ENCODE measurements at regions not wholly inside any gene's neighbourhood (a gene's known extent, or its start where the extent isn't known, plus 50 kb on each side); places are given as distances from the start of the nearest gene placed in this dataset.
A peak's percentile ranks its signal among the peaks of the same experiment; 100 is the strongest.

DNA sequence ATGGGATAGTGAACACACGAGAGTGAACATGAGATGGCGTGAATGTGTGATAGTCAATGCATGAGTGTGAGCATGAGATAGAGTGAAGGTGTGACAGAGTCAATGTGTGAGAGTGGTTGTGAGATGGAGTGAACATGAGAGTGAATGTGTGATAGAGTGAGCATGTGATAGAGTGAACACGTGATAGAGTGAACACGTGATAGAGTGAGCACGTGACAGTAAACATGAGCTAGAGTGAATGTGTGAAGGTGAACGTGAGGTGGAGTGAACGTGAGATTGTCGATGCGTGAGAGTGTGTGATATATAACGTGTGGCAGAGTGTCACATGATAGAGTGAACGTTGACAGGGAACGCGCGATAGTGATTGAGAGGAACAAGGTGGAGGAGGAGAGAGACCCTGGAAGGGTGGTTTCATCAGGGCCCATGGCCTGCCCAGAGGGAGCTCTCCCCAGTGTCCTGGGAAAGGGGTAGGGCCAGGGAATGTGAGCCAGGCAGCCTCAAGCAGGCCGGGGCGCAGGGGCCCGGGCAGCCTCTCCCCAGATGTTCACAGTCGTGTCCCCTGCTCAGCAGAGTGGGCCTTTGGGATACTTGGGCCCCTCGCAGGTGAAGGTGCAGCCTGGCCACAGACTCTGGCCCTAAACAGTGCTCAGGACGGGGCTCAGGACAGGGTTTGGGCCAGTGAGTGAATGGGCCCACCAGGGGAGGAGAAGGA, 516.9 kb downstream of the EIPR1 start:
- DNase-seq (ENCODE audit: low read depth, low spot score) = no peak
- H3K27ac ChIP-seq = no peak overlapping the region

DNA sequence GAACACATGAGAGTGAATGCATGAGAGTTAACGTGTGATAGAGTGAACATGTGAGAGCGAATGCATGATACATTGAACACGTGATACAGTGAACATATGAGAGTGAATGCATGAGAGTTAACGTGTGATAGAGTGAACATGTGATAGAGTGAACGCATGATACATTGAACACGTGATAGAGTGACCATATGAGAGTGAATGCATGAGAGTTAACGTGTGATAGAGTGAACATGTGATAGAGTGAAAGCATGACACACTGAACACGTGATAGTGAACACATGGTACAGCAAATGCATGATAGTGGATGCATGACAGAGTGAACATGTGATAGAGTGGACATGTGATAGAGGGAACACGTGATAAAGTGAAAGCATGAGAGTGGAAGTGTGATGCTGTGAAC, 517.9 kb downstream of the EIPR1 start:
- no peak overlapping the region for H3K27ac ChIP-seq
- DNase-seq (ENCODE audit: low read depth, low spot score) = no peak

DNA sequence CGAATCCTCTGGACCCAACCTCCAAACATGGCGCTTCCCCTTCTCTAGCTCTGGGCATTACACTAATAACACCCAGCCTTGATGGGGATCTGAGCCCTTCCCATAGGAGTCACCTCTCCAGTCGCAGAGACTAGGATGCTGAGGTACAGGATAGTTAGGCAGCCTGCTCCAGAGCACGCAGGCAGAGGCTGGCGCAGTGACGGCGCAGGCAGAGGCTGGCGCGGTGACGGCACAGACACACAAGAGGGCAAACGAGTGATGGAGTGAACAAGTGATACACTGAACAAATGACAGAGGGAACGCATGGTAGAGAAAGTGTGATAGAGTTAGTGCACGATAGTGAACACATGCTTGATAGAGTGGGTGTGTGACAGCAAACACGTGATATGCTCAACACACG, 518.5 kb downstream of the EIPR1 start:
- H3K27ac ChIP-seq = no peak overlapping the region
- DNase-seq (ENCODE audit: low read depth, low spot score) = no peak

DNA sequence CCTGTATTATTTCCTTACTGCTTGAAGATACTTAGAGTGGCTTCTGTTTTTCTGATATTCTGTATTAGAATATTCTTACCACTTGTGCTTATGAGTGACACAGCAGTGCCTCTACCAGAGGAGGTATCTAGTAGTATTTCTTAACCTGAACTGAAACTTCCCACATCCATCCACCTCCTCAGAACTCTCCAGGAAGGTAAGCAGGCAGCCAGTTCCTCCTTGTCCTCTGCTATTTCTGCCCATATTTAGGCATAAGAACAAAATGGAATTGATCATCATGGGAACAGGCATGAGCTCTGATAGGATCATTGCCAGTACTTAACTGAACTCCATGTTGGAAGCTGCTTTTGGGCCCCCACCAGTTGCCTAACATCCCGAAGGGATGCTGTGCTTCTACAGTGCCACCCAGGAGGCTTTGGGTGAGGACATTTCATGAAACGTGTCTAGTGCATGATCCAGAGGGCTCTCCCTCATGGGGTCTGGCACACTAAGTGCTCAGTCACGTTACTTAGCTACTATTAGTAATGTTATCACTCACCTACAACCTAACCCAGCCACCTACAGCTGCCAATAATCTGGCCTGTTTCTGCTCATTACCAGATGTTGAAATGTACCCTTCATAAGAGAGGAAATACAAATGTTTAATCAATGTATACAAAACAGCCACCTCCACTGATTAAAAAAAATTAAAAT, 520.7 kb downstream of the EIPR1 start:
- H3K27ac ChIP-seq = no peak overlapping the region
- no peak for DNase-seq (ENCODE audit: low read depth, low spot score)

DNA sequence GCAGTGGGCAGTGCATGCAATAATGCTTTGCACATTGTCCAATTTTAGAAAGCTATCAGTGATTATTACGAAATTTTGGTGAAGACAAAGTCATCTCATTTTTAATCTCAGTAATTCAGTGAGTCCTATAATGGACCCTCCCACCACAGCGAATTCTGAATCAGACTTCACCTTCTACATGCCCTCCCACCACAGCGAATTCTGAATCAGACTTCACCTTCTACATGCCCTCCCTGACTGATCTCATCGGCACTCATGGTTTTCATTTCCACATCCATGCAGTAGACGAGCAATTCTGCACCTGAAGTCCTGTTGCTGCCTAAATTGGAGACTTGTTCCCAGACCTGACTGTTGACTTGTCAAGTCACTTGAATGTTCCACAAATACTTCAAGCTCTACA, 522.3 kb downstream of the EIPR1 start:
- no peak overlapping the region for H3K27ac ChIP-seq
- DNase-seq (ENCODE audit: low read depth, low spot score) = no peak

DNA sequence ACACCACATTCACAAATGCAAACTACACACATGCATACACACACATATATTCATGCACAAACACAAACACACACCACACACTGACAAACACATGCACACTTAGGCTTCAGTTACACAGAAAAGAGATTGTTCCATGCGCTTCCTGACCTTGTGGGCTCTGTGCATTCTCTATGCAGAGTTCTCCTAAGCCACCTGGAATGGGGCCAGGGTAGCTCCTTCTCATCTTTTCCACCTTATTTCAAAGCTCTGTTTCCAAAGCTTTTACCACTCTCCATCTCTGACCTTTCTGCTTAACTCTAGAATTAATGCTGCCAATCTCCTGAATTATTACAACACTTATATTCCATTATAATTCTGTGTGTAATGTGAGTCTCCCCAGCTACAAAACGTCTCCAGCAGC, 522.3 kb upstream of the MYT1L start:
- DNase-seq (ENCODE audit: low read depth, low spot score) = no peak
- H3K27ac ChIP-seq = no peak overlapping the region

DNA sequence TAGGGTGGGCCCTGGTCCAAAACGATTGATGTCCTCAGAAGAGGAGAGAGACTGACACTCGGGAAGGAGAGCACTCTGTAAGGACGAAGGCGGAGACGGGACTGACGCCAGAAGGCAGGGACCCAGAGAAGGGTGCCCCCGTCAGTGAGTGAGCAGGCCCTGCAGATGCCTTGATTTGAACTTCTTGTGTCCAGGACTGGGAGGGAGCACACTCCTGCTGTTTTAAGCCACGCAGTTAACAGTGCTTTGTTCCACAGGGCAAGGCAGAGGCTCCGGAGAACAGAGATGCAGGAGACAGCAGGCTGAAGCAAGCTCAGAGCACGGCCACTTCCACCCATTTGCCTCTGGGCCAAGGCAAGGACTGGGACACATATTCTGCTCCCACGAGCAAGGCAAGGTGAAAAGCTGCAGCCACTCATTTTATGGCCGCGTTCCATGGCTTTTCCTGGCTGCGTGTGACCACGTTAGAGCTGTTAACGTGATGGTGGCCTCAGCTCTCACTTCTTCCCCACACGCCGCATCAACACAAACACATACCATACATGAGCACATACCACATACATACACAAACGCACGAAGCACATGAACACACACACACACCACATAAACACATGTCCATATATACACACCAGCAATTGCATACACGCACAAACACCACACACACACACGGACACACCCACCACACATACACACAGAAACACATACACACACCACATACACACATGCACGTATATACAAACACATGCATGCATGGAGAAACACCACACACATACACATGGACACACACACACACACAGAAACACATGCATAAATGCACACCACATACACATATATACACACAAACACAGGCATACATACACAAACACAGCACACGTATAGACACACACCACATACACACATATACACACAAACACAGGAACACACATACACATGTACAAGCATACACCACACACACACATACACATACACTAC, 521.0 kb upstream of the MYT1L start:
- H3K27ac ChIP-seq = no peak overlapping the region
- no peak for DNase-seq (ENCODE audit: low read depth, low spot score)

DNA sequence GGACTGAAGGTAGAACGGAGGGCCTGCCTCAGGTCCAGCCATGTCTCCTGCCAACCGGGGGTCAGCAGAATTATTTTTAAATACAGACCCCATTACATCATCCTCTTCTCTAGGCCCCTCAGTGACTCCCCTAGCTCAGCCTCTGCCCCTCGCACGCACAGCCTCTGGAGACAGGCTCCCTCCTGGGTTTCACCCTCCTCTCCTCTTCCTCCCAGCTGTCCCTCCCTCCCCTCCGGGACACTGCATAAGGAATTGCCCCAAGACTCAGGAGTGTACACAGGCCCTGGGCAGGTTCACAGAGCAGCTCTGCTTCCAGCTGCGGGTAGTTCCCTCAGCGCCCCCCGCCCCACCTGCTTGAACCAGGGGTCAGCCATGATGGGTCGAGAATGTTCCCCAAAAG, 520.2 kb upstream of the MYT1L start:
- DNase-seq (ENCODE audit: low read depth, low spot score) = no peak
- no peak overlapping the region for H3K27ac ChIP-seq

DNA sequence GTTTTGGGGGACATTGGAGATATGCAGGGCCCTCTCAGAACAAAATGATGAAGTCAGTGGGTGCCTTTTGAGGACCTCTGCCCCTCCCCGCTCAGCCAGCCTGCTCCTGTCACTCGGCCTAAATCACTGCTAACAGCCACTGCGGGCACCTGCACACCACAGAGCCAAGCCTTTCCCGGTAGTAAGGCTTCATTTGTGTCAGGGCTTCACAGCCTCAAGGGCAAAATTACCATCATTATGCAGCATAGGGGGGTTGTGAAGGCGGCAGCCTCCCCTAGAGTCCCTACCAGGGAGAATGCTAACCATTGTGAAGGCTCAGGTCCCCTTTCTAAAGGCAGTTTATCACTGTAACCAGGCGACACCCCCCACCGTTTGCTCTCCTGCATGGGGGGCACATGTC, 519.8 kb upstream of the MYT1L start:
- no peak for DNase-seq (ENCODE audit: low read depth, low spot score)
- H3K27ac ChIP-seq = no peak overlapping the region

DNA sequence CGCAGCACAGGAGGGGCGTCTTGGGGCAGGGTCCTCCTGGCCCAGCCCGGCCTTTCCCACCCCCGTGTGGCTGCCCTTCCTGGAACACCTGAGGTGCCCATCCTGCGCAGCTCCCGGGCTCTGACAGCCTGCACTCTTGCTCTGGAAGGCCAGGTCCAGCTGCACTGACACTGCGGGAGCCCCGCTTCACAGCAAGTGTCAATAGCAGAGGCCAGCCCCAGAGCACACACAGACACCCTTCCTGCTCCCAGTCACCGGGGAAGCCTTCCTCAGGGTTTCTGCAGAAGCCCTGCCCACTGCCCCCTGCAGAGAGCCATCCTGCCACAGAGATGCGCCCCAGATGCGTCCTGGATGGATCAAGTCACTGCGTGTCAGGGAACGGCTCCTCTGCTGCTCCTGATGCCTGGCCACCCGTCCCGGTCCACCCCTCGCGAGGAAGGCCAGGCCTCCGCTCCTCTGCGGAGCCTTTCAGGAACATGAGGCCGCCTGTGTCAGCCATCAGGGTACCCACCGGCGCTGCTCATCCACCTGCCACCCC, 519.2 kb upstream of the MYT1L start:
- no peak overlapping the region for H3K27ac ChIP-seq
- DNase-seq (ENCODE audit: low read depth, low spot score) = no peak

DNA sequence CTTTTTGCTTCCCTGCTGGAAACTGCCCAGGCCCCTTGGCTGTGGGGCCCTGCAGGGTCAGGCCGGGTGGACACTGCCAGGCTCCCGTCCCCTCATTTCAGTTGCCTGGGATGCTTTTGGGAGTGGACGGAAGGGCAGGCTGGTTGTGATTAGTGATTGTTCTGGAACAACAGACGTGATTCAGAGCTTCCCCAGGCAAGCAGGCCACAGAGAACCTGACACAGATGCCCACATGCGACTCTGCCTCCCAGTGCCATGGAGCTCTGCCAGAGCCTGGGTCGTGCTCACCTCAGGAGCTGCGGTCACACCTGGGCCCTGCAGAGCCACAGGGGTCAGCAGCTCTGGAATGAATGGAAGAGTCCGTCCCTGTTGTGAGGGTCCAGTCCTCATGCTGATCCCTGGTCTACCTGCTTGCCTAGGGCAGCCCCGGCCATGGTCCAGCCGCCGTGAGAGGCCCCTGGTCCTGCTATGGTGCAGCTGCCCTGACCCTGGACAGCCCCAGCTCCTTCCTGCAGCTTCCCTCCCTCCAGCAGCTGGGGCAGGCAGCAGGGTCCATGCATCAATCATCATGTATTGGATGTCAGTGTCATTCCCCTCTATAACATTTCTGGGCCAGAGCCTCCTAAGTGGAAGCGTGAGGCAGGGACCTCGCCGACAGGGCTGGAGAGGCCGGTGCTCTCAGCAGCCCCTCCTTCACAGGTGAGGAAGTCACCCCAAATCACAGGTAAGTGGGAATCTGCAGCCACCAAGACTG, 518.6 kb upstream of the MYT1L start:
- no peak for DNase-seq (ENCODE audit: low read depth, low spot score)
- H3K27ac ChIP-seq = no peak overlapping the region

DNA sequence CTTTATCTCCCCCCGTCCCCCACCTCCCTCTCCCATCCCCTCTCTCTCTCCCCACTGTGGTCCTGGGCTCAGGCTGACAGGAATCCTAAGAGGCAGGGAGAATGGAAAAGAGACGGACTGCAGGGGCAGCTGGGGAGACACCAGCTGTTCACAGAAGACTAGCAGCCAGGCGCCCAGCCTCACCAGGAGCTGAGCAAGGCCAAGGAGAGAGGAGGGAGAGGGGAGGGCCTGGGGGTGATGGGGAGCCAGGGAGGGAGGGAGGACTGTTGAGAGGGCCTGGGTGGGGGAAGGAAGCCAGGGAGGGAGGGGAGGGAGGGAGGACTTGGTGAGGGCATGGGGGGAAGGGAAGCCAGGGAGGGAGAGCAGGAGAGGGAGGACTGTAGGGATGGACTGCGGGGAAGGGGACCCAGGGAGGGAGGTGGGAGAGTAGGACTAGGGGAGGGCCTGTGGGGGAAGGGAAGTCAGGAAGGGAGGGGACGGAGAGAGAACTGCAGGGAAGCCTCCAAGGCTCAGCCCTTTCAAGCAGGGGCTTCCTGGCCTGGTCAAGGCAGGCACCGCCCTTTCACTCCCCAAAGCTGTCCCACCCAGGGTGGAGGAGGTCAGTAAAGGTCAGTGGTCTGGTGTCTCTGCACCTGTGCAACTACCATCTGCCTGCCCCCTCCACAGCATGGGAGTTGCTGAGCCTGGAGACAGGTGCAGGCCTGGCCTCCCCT, 517.7 kb upstream of the MYT1L start:
- H3K27ac ChIP-seq = no peak overlapping the region
- no peak for DNase-seq (ENCODE audit: low read depth, low spot score)

DNA sequence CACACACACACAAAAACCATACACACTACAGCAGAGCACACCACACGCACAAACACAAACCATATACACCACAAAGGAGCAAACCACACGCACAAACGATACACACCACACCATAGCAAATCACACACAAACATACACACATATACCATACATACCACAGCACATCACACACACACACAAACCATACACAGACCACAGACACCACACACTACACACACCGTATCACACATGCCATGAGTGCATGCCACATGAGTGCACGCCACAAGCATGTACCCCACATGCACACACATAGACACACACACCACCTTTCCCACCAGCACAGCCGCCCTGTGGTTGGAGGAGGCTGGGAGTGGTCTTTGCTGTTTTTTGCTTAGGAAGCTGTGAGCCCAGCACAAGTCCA, 517.1 kb upstream of the MYT1L start:
- H3K27ac ChIP-seq = no peak overlapping the region
- no peak for DNase-seq (ENCODE audit: low read depth, low spot score)

DNA sequence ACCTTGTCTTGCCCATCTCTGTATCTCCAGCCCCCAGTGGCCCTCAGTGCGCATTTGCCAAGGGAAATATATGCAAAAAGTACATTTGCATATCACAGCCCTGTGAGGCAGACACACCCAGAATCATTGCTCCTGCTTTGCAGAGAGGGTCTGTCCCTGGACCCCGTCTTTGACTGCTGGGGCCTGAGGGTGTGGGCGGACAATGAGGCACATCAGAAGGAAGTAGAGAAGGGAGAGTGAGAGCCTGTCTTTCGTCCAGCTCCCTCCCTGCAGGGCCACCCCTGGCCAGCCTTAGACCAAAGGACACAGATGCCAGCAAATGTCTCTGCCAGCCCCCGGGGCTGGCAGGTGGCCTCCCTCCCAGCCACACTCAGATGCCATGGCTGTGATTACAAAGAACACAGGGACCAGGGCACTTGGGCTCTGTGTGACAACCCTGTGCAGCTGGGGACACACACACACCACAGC, 516.2 kb upstream of the MYT1L start:
- no peak overlapping the region for H3K27ac ChIP-seq
- no peak for DNase-seq (ENCODE audit: low read depth, low spot score)

DNA sequence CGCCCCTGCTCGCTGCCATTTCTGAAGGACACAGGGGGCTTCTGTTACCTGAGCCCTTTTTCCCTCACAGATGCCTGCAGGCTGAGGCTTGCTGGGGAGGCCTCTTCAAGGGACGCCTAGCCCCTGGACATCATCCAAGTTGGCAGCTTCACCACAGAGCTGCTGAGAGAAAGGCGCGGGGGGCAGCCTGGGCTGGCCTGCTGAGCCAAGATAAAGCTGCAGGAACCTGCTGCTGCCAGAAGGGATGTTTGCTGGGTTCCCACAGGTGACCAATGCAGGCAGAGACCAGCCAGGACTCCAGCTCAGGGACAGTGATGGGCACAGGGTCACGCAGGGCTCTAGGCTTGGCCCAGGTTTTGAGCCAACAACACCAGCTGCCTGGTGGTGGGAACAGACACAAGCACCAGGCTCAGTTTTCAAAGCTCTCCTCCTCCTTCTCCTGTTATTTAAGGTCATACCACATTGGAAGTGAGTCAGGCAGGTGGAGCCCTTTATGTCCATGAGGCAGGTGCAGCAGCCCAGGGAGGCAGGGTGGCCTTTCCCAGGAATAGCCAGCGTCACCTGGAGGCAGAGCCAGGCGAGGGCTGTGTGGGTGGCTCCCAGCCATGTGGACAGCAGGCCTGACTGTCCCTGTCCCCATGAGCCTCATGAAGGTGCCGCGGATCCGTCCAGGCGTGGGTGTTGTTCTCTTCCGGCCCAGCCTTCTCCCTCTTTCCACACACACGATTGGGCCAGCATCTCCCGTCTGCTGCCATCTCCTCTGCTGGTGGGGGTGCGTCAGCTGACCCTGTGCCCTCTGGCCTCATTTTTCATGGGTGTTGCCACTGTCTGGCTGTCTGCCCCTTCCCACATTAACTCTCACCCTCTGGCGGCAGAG, 515.5 kb upstream of the MYT1L start:
- no peak overlapping the region for H3K27ac ChIP-seq
- DNase-seq (ENCODE audit: low read depth, low spot score) = peak; percentile 2

DNA sequence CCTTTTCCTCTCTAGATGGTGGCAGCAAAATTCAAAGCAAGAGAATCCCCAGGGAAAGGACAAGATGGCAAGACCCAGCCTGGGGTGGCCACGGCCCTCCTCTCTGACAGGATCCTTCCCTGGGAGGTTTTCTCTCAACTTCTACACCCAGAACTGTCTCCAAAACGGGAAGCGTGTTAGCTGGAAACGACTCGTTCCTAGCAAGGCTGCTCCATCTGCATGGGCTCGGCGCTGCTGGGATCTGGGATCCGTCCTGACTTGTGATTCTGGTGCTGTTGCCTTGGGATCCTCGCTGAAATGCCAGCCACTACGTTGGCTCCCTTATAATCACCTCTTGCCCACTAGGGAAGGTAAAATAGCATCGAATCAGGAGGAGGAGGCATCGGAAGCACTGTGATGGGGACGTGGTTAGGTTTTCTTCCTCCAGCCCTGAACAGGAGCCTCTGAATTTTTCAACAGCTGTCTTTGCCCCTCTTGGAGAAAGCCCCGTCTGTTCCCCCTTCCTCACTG, 514.8 kb upstream of the MYT1L start:
- no peak for DNase-seq (ENCODE audit: low read depth, low spot score)
- no peak overlapping the region for H3K27ac ChIP-seq

DNA sequence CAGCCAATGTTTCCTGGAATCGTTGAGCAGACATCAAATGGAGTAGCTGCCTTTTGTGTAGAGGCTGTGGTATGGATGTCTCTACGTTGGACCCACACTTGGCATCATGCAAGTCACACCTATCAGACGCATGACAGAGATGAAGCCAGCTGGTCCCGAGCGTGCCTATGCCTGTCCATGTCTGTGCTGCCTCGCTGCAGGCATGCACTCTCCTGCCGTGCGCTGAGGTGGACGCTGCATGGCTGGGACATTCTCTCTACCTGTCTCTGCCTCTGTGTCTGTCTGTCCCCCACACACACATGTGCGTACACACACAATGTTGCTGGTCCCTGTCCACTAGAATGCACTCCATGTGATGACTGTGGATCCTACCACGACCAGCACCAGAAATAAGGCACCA, 514.2 kb upstream of the MYT1L start:
- peak; percentile 8 for DNase-seq (ENCODE audit: low read depth, low spot score)
- H3K27ac ChIP-seq = no peak overlapping the region

DNA sequence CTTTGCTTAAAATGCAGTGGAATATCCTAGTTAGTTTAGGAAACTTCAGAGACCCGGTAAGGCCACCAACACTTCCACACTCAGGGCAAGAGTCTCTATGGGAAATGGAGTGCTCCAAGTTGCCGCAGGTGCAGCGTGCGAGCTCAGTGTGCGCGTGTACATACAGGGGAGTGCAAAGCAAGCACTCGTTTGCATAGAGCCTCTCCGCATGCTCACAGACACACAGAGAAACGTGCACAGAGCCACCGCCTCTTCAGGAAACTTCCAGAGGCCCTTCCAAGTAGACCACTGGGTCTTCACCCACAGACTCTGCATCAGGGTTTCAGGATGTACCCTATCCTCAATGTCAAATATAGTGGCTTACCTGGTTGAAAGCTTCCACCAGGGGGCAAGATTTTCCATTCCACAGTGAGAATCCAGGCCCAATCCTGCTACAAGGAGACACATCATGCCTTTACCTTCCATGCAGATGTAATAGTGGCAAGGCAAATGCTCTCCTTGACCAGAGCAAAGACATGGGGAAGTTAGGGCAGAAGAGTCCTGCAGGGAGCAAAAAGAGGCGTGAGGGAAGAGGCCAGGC, 513.0 kb upstream of the MYT1L start:
- no peak overlapping the region for H3K27ac ChIP-seq
- no peak for DNase-seq (ENCODE audit: low read depth, low spot score)

Data from epithelial cell of prostate (primary cell).